GM18868 (cell line): ENCODE measurements at regions not wholly inside any gene's neighbourhood (a gene's known extent, or its start where the extent isn't known, plus 50 kb on each side); places are given as distances from the start of the nearest gene placed in this dataset.

ENCODE experiments used
- ATAC-seq: cut with Tn5 transposase; IDR thresholded peaks from one replicate; pipeline ENCODE4 v1.9.1; 2021; ENCODE audit warnings: mild to moderate bottlenecking, moderate library complexity; ENCODE audit not compliant: unreplicated experiment

- ATAC-seq, result no peak
Observed at GRCh38 chr3:115448851-115449250, 174.5 kb upstream of the GAP43 start.

GRCh38 chr3:115450036-115450435 lies 173.3 kb upstream of the GAP43 start:
- no peak for ATAC-seq

GRCh38 chr3:115464036-115464435 lies 159.3 kb upstream of the GAP43 start:
- ATAC-seq, result no peak

- no peak for ATAC-seq
Observed at GRCh38 chr3:115469649-115470048, 153.7 kb upstream of the GAP43 start.

GRCh38 chr3:115470254-115470653 lies 153.1 kb upstream of the GAP43 start:
- no peak for ATAC-seq

GRCh38 chr3:115475178-115476041 lies 147.9 kb upstream of the GAP43 start:
- ATAC-seq, result no peak

- no peak for ATAC-seq
Observed at GRCh38 chr3:115476472-115476871, 146.8 kb upstream of the GAP43 start.

GRCh38 chr3:115478359-115478758 lies 145.0 kb upstream of the GAP43 start:
- ATAC-seq, result no peak

- no peak for ATAC-seq
Observed at GRCh38 chr3:115486880-115487279, 136.4 kb upstream of the GAP43 start.

- ATAC-seq, result no peak
Observed at GRCh38 chr3:115487968-115488367, 135.3 kb upstream of the GAP43 start.

- ATAC-seq, result no peak
Observed at GRCh38 chr3:115488409-115488808, 134.9 kb upstream of the GAP43 start.

- no peak for ATAC-seq
Observed at GRCh38 chr3:115494826-115495225, 128.5 kb upstream of the GAP43 start.

GRCh38 chr3:115498421-115498820 lies 124.9 kb upstream of the GAP43 start:
- no peak for ATAC-seq

- ATAC-seq, result no peak
Observed at GRCh38 chr3:115498898-115499297, 124.4 kb upstream of the GAP43 start.

GRCh38 chr3:115499666-115500065 lies 123.6 kb upstream of the GAP43 start:
- ATAC-seq, result no peak

GRCh38 chr3:115500795-115501194 lies 122.5 kb upstream of the GAP43 start:
- ATAC-seq, result no peak

- no peak for ATAC-seq
Observed at GRCh38 chr3:115502128-115502527, 121.2 kb upstream of the GAP43 start.

- no peak for ATAC-seq
Observed at GRCh38 chr3:115503394-115503793, 119.9 kb upstream of the GAP43 start.

GRCh38 chr3:115508562-115508961 lies 114.7 kb upstream of the GAP43 start:
- ATAC-seq, result no peak

- no peak for ATAC-seq
Observed at GRCh38 chr3:115512565-115513415, 110.5 kb upstream of the GAP43 start.

- no peak for ATAC-seq
Observed at GRCh38 chr3:115513416-115513800, 109.9 kb upstream of the GAP43 start.

GRCh38 chr3:115517457-115518050 lies 105.8 kb upstream of the GAP43 start:
- ATAC-seq, result no peak
